H1 (cell line): ENCODE measurements at regions not wholly inside any gene's neighbourhood (a gene's known extent, or its start where the extent isn't known, plus 50 kb on each side); places are given as distances from the start of the nearest gene placed in this dataset.

Experiments
- ATF3 ChIP-seq: IDR thresholded peaks from 2 replicates; pipeline ENCODE4 v1.6.1; 2011; ENCODE audit warnings: low read depth, mild to moderate bottlenecking, low read length; ENCODE audit not compliant: insufficient read depth
- CBX5 ChIP-seq: fragments of 300-800, 300-1000 bp; sonication (generic); IDR thresholded peaks from 2 replicates; pipeline ENCODE4 v1.7.1; 2016; ENCODE audit warnings: antibody characterized with exemption, low read length, low read depth
- CEBPB ChIP-seq: IDR thresholded peaks from 2 replicates; pipeline ENCODE4 v1.6.1; 2012; ENCODE audit warnings: low read depth, low read length
- CREB1 ChIP-seq: IDR thresholded peaks from 2 replicates; pipeline ENCODE4 v1.6.1; 2012; ENCODE audit warnings: inconsistent platforms
- E2F6 ChIP-seq: IDR thresholded peaks from 2 replicates; pipeline ENCODE4 v1.6.1; 2012; ENCODE audit warnings: inconsistent platforms
- EZH2 ChIP-seq: fragments of 200-600 bp; sonication (generic); IDR thresholded peaks from 2 replicates; pipeline ENCODE4 v1.7.1; 2012; ENCODE audit warnings: low read depth, mild to moderate bottlenecking, moderate library complexity, low read length, inconsistent platforms; ENCODE audit not compliant: severe bottlenecking
- FOSL1 ChIP-seq: IDR thresholded peaks from 2 replicates; pipeline ENCODE4 v1.6.1; 2011; ENCODE audit warnings: mild to moderate bottlenecking, low read depth, low read length, moderate library complexity; ENCODE audit not compliant: insufficient read depth
- GABPA ChIP-seq: IDR thresholded peaks from 2 replicates; pipeline ENCODE4 v1.6.1; 2011; ENCODE audit warnings: mild to moderate bottlenecking, low read length, moderate library complexity, borderline replicate concordance; ENCODE audit not compliant: insufficient read depth
- HDAC6 ChIP-seq: IDR thresholded peaks from one replicate; pipeline ENCODE4 v1.7.1; 2012; ENCODE audit warnings: low read depth, mild to moderate bottlenecking, inconsistent platforms, low read length, moderate library complexity
- KDM1A ChIP-seq: fragments of 200-600, 300-600 bp; sonication (generic); IDR thresholded peaks from 2 replicates; pipeline ENCODE4 v1.7.1; 2016; ENCODE audit warnings: mild to moderate bottlenecking, low read length, borderline replicate concordance
- KDM5A ChIP-seq: fragments of 200-600 bp; IDR thresholded peaks from 2 replicates; pipeline ENCODE4 v1.7.1; 2012; ENCODE audit warnings: mild to moderate bottlenecking, low read length, inconsistent platforms, mixed read lengths
- MAFK ChIP-seq: IDR thresholded peaks from 2 replicates; pipeline ENCODE4 v1.6.1; 2012; ENCODE audit warnings: low read depth, mild to moderate bottlenecking, improper control_type of control experiment, low read length
- NANOG ChIP-seq: IDR thresholded peaks from 2 replicates; pipeline ENCODE4 v1.6.1; 2011; ENCODE audit warnings: low read length, low read depth, mild to moderate bottlenecking, inconsistent platforms; ENCODE audit not compliant: insufficient read depth, poor library complexity, severe bottlenecking
- POLR2A ChIP-seq, 2 experiments: IDR thresholded peaks; 1 replicate in 1 of 2; 2 replicates in 1 of 2; pipeline ENCODE4 v1.6.1; 2011; ENCODE audit warnings: low read depth in 2 of 2, low read length in 2 of 2, mild to moderate bottlenecking in 2 of 2; ENCODE audit errors: control extremely low read depth in 1 of 2
- RNF2 ChIP-seq: fragments of 200-900, 300-1000 bp; sonication (generic); IDR thresholded peaks from 2 replicates; pipeline ENCODE4 v1.7.1; 2016; ENCODE audit warnings: borderline replicate concordance, low read depth, mild to moderate bottlenecking, antibody characterized with exemption, low read length; ENCODE audit not compliant: poor library complexity, severe bottlenecking; ENCODE audit errors: missing control alignments
- SAP30 ChIP-seq: fragments of 300-600 bp; sonication (generic); IDR thresholded peaks from 2 replicates; pipeline ENCODE4 v1.7.1; 2012; ENCODE audit warnings: low read length, moderate library complexity, mild to moderate bottlenecking, inconsistent platforms; ENCODE audit not compliant: insufficient read depth, insufficient replicate concordance
- SRF ChIP-seq: IDR thresholded peaks from 2 replicates; pipeline ENCODE4 v1.6.1; 2011; ENCODE audit warnings: mild to moderate bottlenecking, low read depth, low read length, moderate library complexity
- TEAD4 ChIP-seq: IDR thresholded peaks from 2 replicates; pipeline ENCODE4 v1.6.1; 2012; ENCODE audit warnings: low read depth, low read length, inconsistent platforms, mixed read lengths
- USF2 ChIP-seq: IDR thresholded peaks from 2 replicates; pipeline ENCODE4 v1.6.1; 2011; ENCODE audit warnings: low read length, improper control_type of control experiment
- YY1 ChIP-seq: IDR thresholded peaks from 2 replicates; pipeline ENCODE4 v1.6.1; 2011; ENCODE audit warnings: low read depth, mild to moderate bottlenecking, low read length
- ZNF274 ChIP-seq: IDR thresholded peaks from 2 replicates; pipeline ENCODE4 v1.7.0; 2012; ENCODE audit warnings: low read length, borderline replicate concordance; ENCODE audit errors: extremely low read depth

GRCh38 chr6:28816909-28817807, 106.6 kb downstream of the TRIM27 start (continued):
- TF ChIP-seq NANOG, result no peak
- no peak for TF ChIP-seq SAP30
- TF ChIP-seq FOSL1, result no peak
- TF ChIP-seq CEBPB, result no peak
- TF ChIP-seq EZH2, result peak; percentile 65
- 0 out of 2 replicates have a peak, but pooled peaks have one; percentile 18 for TF ChIP-seq TEAD4
- no peak for TF ChIP-seq CREB1
- no peak for TF ChIP-seq POLR2A (IDR thresholded peaks at IDR 0.05; ENCODE audit: control extremely low read depth in 1 of 2, low read depth in 2 of 2, low read length in 2 of 2)
- no peak for TF ChIP-seq USF2
- no peak for TF ChIP-seq ZNF274
- TF ChIP-seq GABPA, result no peak
- TF ChIP-seq ATF3, result no peak
- peak; percentile 51 for TF ChIP-seq RNF2
- no peak for TF ChIP-seq KDM5A
- no peak for TF ChIP-seq CBX5
- TF ChIP-seq YY1, result no peak
- no peak for TF ChIP-seq HDAC6
- TF ChIP-seq E2F6, result no peak
- peak; percentile 59; the same call in 1 of the 2 replicates for TF ChIP-seq MAFK
- TF ChIP-seq SRF, result no peak
- TF ChIP-seq KDM1A, result no peak
